GM21717 (cell line): ENCODE measurements at regions not wholly inside any gene's neighbourhood (a gene's known extent, or its start where the extent isn't known, plus 50 kb on each side); places are given as distances from the start of the nearest gene placed in this dataset.
A peak's percentile ranks its signal among the peaks of the same experiment; 100 is the strongest.

Experiments used
- ATAC-seq: cut with Tn5 transposase; IDR thresholded peaks from one replicate; pipeline ENCODE4 v1.9.1; 2021; ENCODE audit warnings: mild to moderate bottlenecking, moderate library complexity; ENCODE audit not compliant: unreplicated experiment

DNA sequence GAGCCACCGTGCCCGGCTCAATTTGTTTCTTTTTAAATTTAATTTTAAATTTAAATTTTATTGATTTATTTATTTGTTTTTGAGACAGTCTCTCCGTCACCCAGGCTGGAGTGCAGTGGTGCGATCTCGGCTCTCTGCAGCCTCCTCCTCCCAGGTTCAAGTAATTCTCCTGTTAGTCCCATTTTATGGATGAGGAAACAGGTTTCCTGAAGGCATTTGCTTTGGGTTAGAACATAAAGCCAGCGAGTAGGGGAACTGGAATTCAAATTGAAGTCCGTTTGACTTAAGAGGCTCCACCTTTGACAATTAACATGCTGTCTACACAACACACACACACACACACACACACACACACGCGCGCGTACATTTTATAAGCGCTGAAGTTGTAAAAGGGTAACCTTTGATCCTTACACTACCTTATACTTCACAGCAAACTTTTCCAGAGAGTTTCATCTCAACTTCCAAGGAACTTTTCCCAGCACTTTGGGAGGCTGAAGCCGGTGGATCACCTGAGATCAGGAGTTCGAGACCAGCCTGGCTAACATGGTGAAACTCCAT is 232.0 kb downstream of the BCAS1 start:
- ATAC-seq = no peak

DNA sequence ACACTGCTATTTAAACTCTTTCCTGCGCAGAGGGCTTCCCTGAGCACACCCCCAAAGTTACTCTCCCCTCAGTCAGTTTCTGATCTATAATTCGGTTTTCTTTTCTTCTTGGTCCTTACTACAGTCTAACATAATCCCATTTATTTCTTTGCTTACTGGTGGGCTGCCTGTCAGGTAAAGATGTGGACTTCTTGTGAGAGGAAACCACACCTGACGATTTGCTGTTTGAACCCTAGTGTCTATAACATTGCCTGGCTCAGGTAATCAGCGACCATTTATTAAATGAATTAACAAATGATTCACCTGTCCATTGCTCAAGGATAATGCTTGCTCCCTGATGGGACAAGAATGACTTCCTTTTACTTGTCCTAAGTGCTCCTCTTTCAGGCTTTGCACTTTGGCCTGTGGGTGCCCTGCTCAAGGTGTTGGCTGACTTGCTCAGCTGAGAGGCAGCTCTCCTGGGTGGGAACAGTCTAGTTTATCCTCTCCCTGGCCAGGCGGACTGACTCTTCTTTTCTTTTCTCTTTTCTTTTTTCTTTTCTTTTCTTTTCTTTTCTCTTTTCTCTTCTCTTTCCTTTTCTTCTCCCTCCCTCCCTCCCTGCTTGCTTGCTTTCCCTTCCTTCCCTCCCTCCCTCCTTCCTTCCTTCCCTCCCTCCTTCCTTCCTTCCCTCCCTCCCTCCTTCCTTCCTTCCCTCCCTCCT is 233.1 kb downstream of the BCAS1 start:
- ATAC-seq = no peak

DNA sequence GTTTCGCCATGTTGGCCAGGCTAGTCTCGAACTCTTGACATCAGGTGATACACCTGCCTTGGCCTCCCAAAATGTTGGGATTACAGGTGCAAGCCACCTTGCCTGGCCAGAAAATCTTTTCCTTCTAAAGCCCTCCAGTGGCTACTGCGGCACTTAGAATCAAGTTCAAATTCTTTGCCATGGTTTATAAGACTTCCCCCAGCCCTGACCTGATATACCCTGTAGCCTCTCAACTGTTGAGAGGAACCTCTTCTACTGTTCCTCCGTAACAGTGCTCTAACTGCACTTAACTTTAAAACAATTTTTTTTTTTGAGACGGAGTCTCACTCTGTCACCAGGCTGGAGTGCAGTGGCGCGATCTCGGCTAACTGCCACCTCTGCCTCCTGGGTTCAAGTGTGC is 235.6 kb downstream of the BCAS1 start:
- ATAC-seq = no peak

DNA sequence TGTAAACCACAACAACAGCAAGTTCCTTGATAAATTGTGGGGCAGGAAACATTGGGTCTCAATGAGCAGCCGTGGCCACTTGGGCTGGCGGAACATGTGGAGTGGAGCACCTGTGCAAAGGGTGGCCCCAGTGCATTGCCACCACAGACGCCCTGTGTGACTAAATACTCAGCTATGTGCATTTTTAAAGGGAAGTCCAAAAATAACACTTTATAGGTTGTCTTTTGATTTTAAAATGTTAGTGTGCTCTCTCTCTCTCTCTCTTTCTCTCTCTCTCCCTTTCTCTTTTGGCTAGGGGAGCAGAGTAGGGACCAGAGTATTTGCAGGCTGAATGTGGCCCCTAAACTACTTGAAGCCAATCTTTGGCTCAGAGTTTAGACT is 236.3 kb downstream of the BCAS1 start:
- ATAC-seq = no peak

DNA sequence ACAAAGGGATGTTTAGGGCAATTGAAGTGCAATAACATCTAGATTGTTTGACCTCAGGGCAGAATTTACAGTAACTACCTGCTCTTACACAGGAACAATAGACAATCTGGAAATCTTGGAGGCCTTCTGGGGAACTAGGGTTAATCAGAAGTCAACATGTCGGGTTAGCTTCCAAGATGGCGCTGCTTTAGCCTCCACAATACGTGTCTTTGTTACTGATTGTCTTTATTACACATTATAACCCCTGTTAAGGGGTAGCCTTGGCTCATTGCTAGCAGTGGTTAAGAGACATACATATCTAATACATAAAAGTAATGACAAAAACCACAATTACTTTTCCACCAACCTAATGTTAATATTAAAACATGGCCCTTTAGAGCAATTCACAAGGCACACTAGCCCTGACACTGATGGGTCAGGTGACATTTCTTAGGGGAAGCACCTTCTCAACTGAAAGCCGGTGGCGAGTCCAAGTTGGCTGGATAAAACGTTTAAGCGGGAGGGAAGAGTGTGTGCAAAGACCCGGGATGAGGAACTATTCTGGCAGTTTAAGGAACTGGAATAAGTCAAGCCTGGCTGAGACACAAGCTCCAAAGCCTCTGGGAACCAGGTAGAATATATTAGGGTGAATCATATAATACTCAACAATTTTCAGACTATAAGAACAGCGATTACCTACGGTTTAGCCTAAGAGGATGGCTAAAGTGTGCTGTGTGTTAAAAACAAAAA is 236.9 kb downstream of the BCAS1 start:
- ATAC-seq = no peak

DNA sequence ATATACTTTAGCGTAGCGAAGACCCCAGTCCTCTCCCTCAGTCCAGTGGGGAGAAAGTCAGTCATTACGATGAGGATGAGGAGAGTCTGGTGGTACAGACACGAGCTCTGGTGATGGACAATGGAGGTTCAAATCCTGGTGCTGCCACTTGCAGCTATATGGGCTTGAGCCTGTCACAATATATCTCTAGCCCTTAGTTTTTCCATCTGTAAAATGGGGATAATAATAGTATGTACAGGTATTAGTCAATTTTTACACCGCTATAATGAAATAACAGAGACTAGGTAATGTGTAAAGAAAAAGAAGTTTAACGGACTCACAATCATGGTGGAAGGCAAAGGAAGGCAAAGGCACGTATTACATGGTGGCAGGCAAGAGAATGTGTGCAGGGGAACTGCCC is 237.9 kb downstream of the BCAS1 start:
- no peak for ATAC-seq

DNA sequence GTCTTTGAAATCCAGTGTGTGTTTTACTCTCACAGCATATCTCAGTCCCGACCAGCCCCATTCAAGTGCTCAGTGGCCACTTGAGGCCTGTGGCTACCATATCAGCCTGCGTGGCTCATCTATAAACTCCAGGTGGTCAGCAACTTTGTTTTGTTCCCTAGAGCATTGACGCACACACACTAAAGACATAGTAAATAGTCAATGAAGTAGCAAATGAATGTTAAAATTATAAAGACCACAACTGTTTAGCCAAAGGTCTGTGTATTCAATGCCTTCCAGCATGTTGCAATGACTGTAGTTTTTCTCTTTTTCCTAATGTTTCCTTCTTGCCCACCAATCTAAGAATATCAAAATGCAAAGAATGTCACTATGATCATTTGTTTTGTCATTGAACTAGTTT is 238.2 kb upstream of the ZNF217 start:
- no peak for ATAC-seq

DNA sequence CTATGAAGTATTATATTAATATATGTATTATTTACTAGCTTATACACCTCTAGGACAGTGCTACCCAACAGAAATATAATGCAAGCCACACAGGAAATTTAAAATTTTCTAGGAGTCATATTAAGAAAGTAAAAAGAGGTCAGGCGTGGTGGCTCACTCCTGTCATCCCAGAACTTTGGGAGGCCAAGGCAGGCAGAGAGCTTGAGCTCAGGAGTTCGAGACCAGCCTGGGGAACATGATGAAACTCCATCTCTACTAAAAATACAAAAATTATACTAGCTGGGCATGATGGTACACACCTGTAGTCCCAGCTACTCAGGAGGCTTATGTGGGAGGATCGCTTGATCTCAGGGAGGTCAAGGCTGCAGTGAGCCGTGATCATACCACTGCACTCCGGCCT is 237.6 kb upstream of the ZNF217 start:
- ATAC-seq = no peak

DNA sequence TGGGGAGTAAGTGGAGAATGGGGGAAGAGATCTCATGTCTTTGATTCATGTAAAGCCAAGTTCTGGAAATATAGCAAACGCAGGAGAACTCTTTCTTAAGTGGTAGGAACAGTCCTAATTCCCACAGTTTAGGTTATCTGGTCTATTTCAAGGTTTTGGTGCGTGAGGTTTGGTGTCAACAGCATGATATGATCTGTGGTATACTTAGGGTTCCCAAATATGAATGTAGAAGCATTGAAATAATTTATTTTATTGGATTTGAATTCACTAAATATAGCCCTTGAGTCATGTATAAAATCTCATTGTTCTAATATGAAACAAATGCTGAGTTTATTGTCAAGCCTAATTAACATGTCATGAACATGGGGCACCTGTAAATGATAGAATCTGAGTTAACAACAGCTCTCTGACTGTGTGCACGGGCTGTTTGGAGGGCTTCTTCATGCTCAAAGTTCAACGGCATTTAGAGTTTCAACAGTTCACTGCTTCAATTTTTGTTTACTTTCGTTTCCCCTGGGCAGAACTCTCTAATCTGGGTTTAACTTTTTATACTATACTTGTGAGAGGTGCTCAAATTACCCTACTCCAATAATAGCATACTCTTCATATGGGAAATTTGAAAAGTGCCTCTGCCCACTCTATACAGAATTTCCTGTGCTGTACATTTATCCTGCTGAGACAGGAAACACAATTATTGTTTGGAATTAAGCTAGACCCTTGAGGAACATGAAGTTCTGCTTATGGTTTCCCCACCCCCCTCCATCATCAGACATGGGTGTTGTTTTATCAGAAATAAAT is 236.3 kb upstream of the ZNF217 start:
- no peak for ATAC-seq

DNA sequence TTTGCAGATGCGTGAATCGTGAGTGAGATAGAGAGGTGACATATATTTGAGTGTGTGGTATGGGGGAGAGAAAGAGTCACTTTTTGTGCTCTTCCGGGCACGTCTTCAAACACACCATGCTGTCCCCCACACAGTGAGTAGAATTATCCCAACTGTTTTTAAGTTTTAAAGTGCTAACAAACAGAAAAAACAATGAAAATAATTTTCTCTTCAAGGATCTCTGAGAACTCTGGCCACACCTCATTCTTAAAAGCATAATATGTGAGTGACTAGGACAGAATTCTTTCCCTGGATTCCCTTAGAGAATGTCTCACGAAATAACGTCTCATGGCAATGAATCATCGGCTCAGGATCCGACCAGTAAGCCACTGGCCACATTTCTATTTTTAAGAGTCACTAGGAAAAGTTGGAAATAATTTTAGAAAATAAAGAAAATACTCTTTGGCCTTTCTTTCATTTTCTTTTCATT is 235.7 kb upstream of the ZNF217 start:
- peak; percentile 37 for ATAC-seq

DNA sequence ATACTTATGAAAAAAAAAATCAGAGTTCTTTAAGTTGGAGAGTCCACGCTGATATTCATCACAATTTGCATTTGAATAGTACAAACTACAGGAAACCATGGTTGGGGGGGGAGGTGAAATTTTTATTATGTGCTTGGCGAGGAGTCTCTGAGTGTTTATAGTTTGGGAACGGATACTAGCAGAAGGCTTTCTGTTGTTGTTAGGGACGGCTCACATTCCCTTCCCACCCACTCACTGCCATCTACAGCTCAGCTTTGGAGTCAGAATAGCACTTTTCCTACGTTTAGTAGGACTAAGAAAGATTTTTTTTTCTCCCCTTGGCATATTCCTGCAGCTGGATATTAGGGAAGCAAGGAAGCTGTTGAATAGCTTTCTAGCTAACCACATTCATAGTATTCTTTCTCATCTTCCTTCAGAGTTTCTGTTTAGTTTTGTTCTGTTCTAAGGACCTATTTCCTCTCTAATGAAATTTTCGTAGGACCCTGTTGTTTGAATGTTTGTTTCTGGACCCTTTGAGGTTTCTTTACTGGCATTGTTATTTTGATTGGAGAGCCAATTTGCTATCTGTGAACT is 235.1 kb upstream of the ZNF217 start:
- ATAC-seq = peak; percentile 25

DNA sequence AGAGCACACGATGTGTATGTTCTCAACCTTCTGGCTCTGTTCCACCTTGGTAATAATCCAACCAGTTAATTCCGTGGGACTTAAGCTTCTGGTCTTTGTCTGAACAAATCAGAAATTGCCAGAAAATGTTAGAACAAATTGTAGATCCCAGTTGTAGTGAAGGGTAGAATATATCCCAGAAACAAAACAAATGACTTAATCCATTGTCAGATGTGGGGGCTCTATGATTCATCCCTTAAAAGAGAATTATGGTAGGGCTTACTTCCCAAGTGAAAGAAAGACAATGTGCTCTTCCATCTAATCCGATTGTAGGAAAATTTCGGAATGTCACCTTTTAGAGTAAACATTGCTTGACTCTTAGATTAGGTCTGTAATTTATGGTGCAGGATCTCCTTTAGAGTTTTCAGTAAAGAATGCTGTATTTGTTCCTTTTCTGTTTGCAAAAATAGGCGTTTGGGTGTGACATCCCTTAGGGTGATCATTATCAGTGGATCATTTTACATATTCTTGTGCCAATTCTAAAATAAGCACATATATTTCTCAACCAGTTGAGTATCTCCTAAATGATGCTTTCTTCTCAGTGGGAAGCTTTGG is 234.5 kb upstream of the ZNF217 start:
- no peak for ATAC-seq

DNA sequence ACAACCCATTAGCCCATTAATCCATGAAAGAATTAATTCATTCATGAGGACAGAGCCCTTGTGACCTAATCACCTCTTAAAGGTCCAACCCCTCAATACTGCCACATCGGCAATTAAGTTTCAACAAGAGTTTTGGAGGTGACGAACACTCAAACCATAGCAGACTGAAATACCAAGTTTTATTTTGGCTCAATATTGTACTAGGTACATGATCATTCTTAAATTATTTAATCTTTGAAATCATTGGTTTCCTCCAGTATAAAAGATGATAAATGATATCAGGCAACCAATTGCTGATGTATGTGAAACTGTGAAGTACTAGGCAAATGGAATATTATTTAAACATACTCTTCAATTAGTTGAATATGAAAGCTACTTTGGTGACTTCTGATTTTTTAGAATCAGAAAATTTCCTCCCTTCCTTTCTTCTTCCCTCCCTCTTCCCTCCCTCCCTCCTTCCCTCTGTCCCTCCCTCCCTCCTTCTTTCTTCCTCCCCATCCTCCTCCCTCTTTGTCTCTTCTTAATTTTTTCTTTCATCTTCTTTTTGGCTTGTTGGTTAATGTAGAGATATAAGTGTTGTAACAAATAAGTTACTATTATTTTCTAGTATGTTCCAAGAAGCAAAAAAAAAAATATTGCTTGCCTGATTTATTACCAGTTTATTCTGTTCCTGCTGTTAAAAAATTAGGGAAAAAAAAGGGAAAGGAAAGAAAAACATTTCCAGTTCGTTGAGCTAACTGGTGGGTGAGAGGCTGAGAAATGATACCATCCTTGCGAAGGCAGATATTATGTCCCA is 233.9 kb upstream of the ZNF217 start:
- ATAC-seq = no peak

DNA sequence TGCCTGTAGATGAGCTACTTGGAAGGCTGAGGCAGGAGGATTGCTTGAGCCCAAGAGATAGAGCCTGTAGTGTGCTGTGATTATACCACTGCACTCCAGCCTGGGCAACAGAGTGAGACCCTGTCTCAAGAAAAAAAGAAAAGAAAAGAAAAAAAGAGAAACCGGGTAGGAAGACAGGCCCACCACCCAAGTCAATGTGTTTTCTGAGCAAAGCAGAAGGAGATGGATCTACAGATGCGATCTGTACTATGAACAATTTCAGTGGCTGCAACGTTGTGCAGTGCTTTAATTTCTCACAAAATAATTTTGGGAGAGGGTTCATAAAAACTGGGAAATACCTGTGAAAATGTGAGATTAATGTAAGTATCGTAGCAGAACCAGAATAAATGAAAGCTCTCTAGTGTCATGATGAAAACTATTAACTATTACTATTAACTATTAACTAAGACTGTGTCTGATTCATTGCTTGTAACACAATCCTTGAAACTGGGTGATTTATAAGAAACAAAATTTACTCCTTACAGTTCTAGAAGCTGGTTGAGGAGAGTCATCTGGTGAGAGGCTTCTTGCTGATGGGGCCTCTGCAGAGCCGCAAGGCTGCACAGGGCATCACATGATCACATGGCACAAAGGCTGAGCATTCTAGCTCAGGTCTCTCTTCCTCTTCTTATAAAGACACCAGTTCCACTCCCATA is 233.1 kb upstream of the ZNF217 start:
- ATAC-seq = peak; percentile 58

DNA sequence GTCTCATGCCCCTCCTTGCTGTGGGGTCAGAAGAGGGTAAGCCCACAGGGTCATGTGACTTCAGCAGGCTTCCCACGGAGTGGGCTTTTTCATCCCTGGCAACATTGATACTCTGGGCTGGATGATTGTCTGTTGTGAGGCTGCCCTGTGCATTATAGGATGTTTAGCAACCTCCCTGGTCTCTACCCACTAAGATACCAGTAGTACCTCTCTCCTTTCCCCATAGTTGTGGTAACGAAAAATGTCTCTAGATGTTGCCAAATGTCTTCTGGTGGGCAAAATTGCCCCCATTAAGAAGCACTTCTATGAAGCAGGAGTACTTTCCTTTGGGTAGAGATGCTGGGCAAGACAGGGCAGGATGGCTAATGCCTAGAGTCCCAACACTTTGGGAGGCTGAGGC is 232.5 kb upstream of the ZNF217 start:
- ATAC-seq = no peak

DNA sequence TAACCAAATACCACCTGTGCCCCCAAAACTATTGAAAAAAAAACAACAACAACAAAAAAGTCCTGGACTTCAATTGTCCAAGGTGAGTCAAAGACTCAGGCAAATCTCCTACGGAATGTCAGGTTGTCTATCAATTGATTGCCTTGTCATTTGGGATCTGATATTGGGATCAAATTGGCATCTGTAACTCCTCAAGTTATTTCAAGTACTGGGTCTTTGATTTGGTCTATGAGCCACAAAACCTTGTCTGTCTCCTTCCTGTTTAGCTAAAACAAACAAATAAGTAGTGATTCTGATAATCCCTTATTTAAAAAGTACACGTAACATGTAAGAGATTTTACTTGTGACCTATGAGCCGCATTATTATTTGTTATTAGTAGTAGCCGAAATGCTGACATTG is 231.6 kb upstream of the ZNF217 start:
- ATAC-seq = no peak

DNA sequence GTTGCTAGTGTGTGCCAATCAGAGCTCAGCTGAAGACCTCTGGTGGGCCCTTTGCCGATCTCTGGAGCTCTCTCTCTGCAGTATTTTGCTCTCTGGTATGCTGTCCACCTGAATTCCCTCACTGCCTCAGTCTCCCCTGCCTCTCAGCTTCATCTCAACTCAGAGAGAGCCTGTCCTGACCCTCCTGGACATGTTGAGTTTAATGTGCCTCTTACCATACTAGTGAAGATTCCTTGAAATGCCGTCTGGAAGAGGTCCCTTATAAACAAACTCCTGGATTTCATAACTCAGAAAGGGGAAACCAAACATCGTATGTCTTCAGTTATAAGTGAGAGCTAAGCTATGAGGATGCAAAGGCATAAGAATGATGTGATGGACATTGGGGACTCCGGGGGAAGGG is 231.1 kb upstream of the ZNF217 start:
- no peak for ATAC-seq

DNA sequence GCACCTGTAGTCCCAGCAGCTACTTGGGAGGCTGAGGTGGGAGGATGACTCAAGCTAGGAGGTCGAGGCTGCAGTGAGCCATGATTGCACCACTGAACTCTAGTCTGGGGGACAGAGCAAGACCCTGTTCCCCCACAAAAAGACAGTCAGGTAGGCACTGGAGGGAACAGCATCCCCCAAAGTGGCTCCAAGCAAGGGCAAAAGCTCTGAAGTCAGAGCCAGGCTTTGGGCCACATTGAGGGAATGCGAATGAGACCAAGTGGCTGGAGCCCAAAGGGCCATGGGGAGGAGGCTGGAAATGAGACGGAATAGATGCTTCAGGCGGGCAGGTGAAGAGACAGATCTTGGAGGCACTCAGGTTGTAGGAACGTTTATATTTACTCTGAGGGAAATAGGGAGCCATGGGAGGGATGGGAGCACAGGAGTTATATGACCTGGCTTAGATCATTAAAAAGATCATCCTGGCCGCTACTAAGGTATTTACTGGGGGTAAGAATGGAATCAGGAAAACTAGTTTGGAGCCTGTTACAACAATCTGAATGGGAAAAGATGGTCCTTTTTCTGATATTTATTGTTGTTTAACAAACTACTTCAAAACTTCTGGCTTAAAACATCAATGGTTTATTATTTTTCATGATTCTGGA is 229.6 kb upstream of the ZNF217 start:
- ATAC-seq = no peak

DNA sequence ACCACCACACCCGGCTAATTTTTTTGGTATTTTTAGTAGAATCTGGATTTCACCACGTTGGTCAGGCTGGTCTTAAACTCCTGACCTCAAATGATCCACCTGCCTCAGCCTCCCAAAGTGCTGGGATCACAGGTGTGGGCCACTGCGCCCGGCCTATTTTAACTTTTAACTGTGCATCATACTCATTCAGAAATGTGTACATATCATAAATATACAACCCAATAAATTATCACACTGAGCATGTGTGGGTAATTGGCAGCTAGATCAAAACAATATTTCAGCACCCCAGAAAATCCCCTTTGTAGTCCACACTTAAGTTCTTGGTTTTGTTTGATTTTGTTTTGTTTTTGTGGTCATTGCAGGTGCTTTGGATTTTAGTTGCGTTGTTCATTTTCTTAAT is 228.9 kb upstream of the ZNF217 start:
- ATAC-seq = no peak
